ENCODE measurements at regions not wholly inside any gene's neighbourhood (a gene's known extent, or its start where the extent isn't known, plus 50 kb on each side); places are given as distances from the start of the nearest gene placed in this dataset.

- Histone ChIP-seq H3K9me2 (ENCODE audit: insufficient read depth) (no peaks in the 10 kb centered on the region), H3K4me2 (no peak overlapping the region), H3K9me3 (ENCODE audit: insufficient read depth, low read depth) (no peaks in the 10 kb centered on the region), H3F3A (ENCODE audit: insufficient read depth, low read depth) (no peaks in the 10 kb centered on the region), H3K4me3 (no peak overlapping the region), H3K27ac (no peak overlapping the region), H4K20me1 (ENCODE audit: insufficient read depth) (no peaks in the 10 kb centered on the region), H3K79me2 (ENCODE audit: low read depth) (no peaks in the 10 kb centered on the region), H3K36me3 (ENCODE audit: low read depth) (no peaks in the 10 kb centered on the region), H2AFZ (no peak overlapping the region), H3K4me1 (replicated peaks; ENCODE audit: insufficient read depth) (no peaks in the 10 kb centered on the region), H3K27me3 (ENCODE audit: insufficient read depth, low read depth) (no peaks in the 10 kb centered on the region)
- CTCF ChIA-PET, result no interaction called here
- no peak for TF ChIP-seq EZH2 (IDR thresholded peaks at IDR 0.05; ENCODE audit: low read depth)
- TF ChIP-seq CTCF (conservative IDR thresholded peaks at IDR 0.05), result no peak
- POLR2A ChIA-PET (ENCODE audit: unreplicated experiment), result no interaction called here
- intact Hi-C loops (cut with micrococcal nuclease; ENCODE audit: unreplicated experiment), result no loop called here
- DNase-seq, result no peak
- no TSS peak for BruUV-seq (replicated peaks)
Observed at GRCh38 chr19:37303591-37304171, 67.2 kb upstream of the ZNF527 start.

GRCh38 chr19:37304190-37304883, 66.6 kb upstream of the ZNF527 start:
- Histone ChIP-seq H3K79me2 (ENCODE audit: low read depth) (no peaks in the 10 kb centered on the region), H3K4me2 (no peak overlapping the region), H3K27ac (no peak overlapping the region), H3F3A (ENCODE audit: insufficient read depth, low read depth) (no peaks in the 10 kb centered on the region), H3K4me3 (no peak overlapping the region), H3K9me3 (ENCODE audit: insufficient read depth, low read depth) (no peaks in the 10 kb centered on the region), H3K4me1 (replicated peaks; ENCODE audit: insufficient read depth) (no peaks in the 10 kb centered on the region), H3K36me3 (ENCODE audit: low read depth) (no peaks in the 10 kb centered on the region), H3K9me2 (ENCODE audit: insufficient read depth) (no peaks in the 10 kb centered on the region), H2AFZ (no peak overlapping the region), H3K27me3 (ENCODE audit: insufficient read depth, low read depth) (no peaks in the 10 kb centered on the region), H4K20me1 (ENCODE audit: insufficient read depth) (no peaks in the 10 kb centered on the region)
- ChIA-PET POLR2A (ENCODE audit: unreplicated experiment) (no interaction called here), CTCF (no interaction called here)
- TF ChIP-seq EZH2 (IDR thresholded peaks at IDR 0.05; ENCODE audit: low read depth) (no peak), CTCF (conservative IDR thresholded peaks at IDR 0.05) (no peak)
- no TSS peak for BruUV-seq (replicated peaks)
- intact Hi-C loops (cut with micrococcal nuclease; ENCODE audit: unreplicated experiment), result no loop called here
- DNase-seq, result no peak

GRCh38 chr19:37304884-37305255, 66.0 kb upstream of the ZNF527 start:
- H3K79me2 ChIP-seq (ENCODE audit: low read depth), result no peaks in the 10 kb centered on the region
- no peaks in the 10 kb centered on the region; the same call in 1 of the 2 replicates for H3K9me3 ChIP-seq (ENCODE audit: insufficient read depth, low read depth)
- intact Hi-C loops (cut with micrococcal nuclease; ENCODE audit: unreplicated experiment), result no loop called here
- H3K9me2 ChIP-seq (ENCODE audit: insufficient read depth), result no peaks in the 10 kb centered on the region
- DNase-seq, result no peak
- H3K27ac ChIP-seq, result no peak overlapping the region
- no peaks in the 10 kb centered on the region for H3K36me3 ChIP-seq (ENCODE audit: low read depth)
- no peak overlapping the region for H3K4me3 ChIP-seq
- H3K4me2 ChIP-seq, result no peak overlapping the region
- H3F3A ChIP-seq (ENCODE audit: insufficient read depth, low read depth), result no peaks in the 10 kb centered on the region
- no peaks in the 10 kb centered on the region for H4K20me1 ChIP-seq (ENCODE audit: insufficient read depth)
- TF ChIP-seq EZH2 (IDR thresholded peaks at IDR 0.05; ENCODE audit: low read depth) (no peak), CTCF (conservative IDR thresholded peaks at IDR 0.05) (no peak)
- POLR2A ChIA-PET (ENCODE audit: unreplicated experiment), result no interaction called here
- H2AFZ ChIP-seq, result no peak overlapping the region
- no peaks in the 10 kb centered on the region for H3K4me1 ChIP-seq (replicated peaks; ENCODE audit: insufficient read depth)
- no peaks in the 10 kb centered on the region for H3K27me3 ChIP-seq (ENCODE audit: insufficient read depth, low read depth)
- CTCF ChIA-PET, result no interaction called here
- BruUV-seq (replicated peaks), result no TSS peak
